ENCODE measurements at regions not wholly inside any gene's neighbourhood (a gene's known extent, or its start where the extent isn't known, plus 50 kb on each side); places are given as distances from the start of the nearest gene placed in this dataset.
"Not testable (repeated sequence)": the region's sequence is repeated elsewhere in the genome, so short reads cannot be mapped to it uniquely, and the experiment has no call there.

GRCh38 chr6:154602708-154603107, 92.2 kb upstream of the CNKSR3 start:
- no peak for DNase-seq

GRCh38 chr6:154604119-154604518, 93.6 kb upstream of the CNKSR3 start:
- DNase-seq, result no peak

GRCh38 chr6:154605178-154605881, 94.8 kb upstream of the CNKSR3 start:
- DNase-seq, result peak; percentile 40 to 46

GRCh38 chr6:154605882-154606370, 95.4 kb upstream of the CNKSR3 start:
- DNase-seq, result no peak

- DNase-seq, result peak; percentile 88 to 91
Measured at GRCh38 chr6:154606457-154606856, 96.0 kb upstream of the CNKSR3 start.

- no peak for DNase-seq
Measured at GRCh38 chr6:154606860-154607259, 96.4 kb upstream of the CNKSR3 start.

GRCh38 chr6:154611241-154611640, 100.8 kb upstream of the CNKSR3 start:
- no peak for DNase-seq

- DNase-seq, result no peak
Measured at GRCh38 chr6:154611847-154612246, 101.4 kb upstream of the CNKSR3 start.

- DNase-seq, result no peak
Measured at GRCh38 chr6:154613137-154613676, 102.7 kb upstream of the CNKSR3 start.

GRCh38 chr6:154614101-154614500, 103.6 kb upstream of the CNKSR3 start:
- DNase-seq, result no peak

GRCh38 chr6:154614641-154615040, 104.2 kb upstream of the CNKSR3 start:
- no peak for DNase-seq

- no peak for DNase-seq
Measured at GRCh38 chr6:154615483-154616025, 105.1 kb upstream of the CNKSR3 start.

- DNase-seq, result no peak
Measured at GRCh38 chr6:154617175-154617574, 106.7 kb upstream of the CNKSR3 start.

- no peak for DNase-seq
Measured at GRCh38 chr6:154619146-154619545, 108.7 kb upstream of the CNKSR3 start.

- DNase-seq, result no peak
Measured at GRCh38 chr6:154621686-154622085, 111.2 kb upstream of the CNKSR3 start.

- DNase-seq, result no peak
Measured at GRCh38 chr6:154622618-154623336, 110.4 kb upstream of the SCAF8 start.

- DNase-seq, result no peak
Measured at GRCh38 chr6:154623391-154623790, 109.8 kb upstream of the SCAF8 start.

GRCh38 chr6:154624038-154624599, 109.1 kb upstream of the SCAF8 start:
- no peak for DNase-seq

GRCh38 chr6:154624727-154625126, 108.5 kb upstream of the SCAF8 start:
- not testable (repeated sequence) for DNase-seq

GRCh38 chr6:154625721-154626120, 107.5 kb upstream of the SCAF8 start:
- DNase-seq, result no peak

GRCh38 chr6:154629127-154629526, 104.1 kb upstream of the SCAF8 start:
- no peak for DNase-seq

- DNase-seq, result no peak
Measured at GRCh38 chr6:154632119-154632518, 101.1 kb upstream of the SCAF8 start.

- DNase-seq, result no peak
Measured at GRCh38 chr6:154637392-154637791, 95.8 kb upstream of the SCAF8 start.

All from activated CD4-positive, alpha-beta T cell treated with anti-CD3 and anti-CD28 coated beads for 4 hours (primary cell).